GM18511 (cell line): ENCODE measurements at regions not wholly inside any gene's neighbourhood (a gene's known extent, or its start where the extent isn't known, plus 50 kb on each side); places are given as distances from the start of the nearest gene placed in this dataset.
A peak's percentile ranks its signal among the peaks of the same experiment; 100 is the strongest.

ENCODE experiments used
- ATAC-seq: cut with Tn5 transposase; IDR thresholded peaks from one replicate; pipeline ENCODE4 v1.9.1; 2021; ENCODE audit warnings: mild to moderate bottlenecking, moderate library complexity; ENCODE audit not compliant: unreplicated experiment

- ATAC-seq, result no peak
These were observed 62.1 kb downstream of the CTAGE1 start for GRCh38 chr18:22355598-22355997.

GRCh38 chr18:22355069-22355468, 62.6 kb downstream of the CTAGE1 start:
- ATAC-seq, result no peak

GRCh38 chr18:22349966-22350365, 67.7 kb downstream of the CTAGE1 start:
- no peak for ATAC-seq

DNA sequence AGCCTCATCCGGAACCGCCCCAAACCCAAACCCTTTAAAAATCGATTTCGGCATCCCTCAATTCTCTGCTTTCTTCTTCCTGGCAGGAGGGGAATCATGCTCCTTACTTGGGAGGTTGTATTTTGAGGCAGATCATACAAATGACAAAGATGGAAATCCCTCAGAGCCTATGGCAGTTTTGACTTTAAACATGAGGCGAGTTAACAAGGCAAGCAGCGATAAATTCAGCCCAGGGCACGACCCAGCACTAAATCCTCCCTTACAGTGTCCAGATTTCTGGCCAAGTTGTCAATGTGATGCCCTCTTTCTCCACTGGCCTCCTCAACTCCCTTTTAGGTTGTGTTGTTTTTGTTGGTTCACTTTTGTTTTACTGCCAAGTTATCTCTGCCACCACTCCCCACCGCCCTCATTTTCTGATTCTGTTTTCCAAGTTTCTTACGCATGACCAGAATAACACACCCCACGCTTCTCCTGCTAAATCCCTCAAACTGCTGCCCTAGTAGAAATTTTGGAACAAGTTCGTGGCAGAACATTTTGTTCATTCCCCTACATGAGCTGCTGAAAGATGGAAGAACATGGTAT, 68.3 kb downstream of the CTAGE1 start:
- ATAC-seq, result no peak

DNA sequence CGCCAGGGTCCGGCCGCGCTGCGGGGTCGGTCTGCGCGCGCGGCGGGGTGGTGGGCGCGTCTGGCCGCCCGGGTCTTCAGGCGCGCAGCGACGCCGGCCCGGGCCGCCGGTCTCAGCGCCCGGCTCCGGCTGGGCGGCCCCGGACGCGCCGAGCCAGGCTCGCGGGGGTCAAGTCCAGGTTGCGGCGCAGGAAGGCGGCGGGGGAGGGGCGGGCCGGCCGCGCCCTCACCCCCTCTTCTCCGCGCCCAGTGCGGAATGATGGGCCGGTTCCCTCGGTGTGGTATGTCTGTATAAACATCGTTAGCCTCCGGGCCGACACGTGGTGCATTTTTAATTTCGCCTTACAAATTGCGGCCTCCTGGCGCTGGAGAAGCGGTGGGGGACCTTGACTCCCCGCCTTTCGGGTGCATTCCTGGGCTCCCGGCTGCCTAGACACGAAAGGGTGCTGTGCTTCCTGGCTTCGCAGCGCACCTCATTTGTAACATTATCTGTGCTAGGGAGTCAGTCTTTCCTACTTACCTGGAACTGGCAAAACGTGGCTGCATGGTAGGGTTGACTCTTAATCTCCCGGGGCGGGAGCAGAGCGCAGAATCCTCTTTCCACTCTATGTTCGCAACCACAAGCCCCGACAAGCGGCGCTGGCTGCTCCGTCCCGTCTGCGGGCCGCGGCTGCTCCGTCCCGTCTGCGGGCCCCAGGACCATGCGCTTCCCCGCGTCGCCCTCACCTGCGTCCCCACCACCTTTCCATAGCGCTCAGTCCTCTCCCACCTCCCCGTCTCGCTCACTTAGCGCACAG, 69.0 kb downstream of the CTAGE1 start:
- ATAC-seq, result no peak

DNA sequence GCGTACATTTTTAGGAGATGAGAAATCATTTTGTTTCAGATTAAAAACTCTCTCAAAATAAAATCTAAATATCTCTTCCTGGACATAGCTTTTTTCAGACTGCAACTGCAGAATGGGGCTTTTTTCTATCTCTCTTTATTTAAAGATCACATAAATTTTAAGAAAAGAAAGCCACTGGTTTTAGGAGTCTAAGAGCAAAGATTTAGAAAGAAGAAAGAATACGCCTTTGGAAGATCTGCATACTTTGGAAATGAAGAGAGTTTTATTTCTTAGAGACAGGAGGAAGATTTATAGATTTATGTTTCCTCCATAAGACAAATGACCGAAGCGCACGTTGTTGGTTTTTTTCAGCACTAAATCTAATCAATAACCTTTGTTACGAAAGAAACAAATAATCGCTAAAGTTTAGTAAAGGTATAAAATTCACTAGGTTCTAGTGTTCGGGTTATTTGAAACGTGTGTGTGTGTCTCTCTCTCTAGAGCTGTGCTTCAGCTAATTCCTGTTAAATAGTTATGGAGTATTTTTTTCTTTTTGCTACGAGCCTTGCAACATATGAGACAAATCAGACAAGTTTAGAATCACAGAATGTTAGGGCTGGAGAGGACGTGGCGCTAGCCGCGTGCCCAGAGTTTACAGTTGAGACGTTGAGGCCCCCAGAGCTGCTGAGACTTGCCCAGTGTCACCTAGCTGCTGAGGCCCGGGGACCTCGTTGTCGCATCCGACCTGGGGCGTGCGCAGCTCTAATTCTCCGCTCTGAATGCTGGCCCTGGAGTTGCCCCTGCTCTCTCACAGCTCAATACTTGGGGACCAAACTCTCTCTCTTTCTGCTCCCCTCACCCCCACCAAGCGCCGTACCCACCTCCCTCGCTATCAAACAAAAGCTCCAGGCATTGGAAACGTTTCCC, 69.9 kb downstream of the CTAGE1 start:
- no peak for ATAC-seq

DNA sequence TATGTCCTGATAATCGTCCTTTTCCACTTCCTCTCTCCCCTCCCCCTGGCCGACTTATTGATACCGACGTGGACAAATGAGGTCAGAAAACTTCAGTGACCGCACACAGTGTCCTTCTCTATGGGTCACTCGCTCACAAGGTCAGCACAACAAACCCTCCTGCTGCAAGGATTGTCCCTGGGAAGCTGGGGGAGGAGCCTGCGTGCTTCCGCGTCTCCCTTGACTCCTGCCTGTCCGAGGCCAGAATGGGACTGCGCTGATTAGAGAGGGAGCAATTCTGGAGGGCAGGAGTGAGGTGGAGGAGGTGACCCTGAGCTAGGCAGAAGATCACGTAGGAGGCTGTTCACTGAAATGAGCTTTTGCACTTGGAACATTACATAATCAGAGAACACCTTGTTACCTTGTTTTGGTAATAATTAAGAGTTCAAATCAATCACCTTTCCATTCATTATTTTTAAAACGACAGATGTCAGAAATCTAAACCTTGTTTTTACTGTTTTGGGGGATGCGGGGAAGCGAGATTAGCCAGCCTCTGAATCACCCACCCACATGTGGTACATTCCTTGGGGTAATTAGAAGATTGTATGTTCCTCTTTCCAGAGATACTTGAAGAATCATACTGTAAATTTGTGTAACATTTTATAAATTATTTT, 70.6 kb downstream of the CTAGE1 start:
- ATAC-seq, result no peak

DNA sequence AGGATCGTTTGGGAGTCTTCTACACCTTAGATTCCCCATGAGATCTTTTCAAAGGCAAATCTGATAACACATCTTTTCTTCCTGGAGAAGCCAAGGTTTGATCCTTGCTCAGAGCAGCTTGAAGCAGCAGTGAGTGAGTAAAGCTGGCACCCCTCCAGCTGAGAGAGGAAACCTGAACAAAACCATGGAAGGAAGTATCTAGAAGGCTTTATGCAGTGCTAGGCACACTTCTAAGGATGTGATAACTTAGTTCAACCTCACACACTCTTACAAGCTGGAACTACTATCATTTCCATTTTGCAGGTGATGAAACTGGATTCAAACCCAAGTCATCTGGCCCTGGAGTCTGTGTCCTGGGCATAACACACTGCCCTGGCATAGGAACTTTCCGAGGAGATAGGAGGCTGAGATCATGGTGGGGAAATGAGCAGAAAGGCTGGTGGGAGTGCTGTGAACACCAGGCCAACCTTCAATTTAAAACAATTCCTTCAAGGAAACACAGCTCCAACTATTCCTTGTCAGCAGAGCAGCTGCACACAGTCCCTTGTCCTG, 71.2 kb downstream of the CTAGE1 start:
- no peak for ATAC-seq

GRCh38 chr18:22345718-22346117, 72.0 kb downstream of the CTAGE1 start:
- ATAC-seq, result no peak

DNA sequence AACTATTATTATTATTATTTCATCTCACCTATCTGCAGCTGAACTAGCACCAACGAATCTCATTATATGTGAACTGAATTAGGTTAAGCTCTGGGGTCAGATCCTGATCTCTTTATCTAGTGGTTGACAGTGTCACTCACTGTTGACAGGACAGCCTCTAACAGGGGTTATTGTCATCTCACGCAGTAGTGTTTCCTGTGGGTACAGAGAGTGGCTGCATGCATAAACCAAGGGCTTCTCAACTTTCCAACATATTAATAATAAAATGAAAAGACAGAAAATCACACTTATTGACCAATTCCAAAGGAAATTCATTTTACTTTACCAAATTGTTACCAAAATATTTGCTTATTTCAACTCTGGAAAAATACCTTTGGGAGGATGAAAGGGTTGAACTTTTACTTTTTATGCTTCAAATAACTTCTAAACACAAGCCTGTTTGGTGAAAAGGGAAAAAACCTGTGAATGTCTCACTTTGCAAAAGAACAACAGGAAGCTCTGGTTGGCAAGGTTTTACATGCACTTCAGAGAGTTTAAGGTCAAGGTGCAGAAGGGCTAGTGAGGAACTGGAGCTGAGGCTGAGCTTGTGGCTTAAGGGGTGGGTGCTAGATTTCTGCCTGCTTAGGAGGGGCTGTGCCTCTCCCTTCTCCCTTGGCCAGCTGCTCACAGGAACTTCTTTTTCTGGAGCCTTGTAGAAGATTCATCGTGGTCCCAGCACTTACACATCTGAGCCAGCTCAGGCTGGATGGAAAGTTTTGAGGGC, 72.6 kb downstream of the CTAGE1 start:
- ATAC-seq, result peak; percentile 46

GRCh38 chr18:22344445-22344844, 73.3 kb downstream of the CTAGE1 start:
- no peak for ATAC-seq

DNA sequence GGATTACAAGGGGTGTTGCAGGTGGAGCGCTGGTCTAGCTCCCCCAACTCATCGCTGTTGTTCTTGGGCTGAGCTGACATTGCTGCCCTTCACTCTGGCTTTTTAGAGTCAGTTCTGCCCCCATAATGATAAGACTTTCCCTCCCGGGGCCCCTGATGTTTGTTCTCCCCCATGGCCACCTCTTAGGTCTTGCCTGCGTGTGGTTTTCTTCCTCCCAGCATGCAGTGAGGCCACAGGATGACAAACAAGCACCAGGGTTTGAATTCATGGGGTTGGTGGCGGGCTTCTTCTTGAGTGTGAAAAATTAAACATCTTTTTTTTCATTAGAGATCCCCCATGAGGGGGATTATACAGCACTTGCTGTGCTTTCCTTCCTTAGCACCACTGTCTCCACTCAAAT, 74.1 kb downstream of the CTAGE1 start:
- no peak for ATAC-seq

GRCh38 chr18:22342625-22343024, 75.1 kb downstream of the CTAGE1 start:
- ATAC-seq, result no peak

DNA sequence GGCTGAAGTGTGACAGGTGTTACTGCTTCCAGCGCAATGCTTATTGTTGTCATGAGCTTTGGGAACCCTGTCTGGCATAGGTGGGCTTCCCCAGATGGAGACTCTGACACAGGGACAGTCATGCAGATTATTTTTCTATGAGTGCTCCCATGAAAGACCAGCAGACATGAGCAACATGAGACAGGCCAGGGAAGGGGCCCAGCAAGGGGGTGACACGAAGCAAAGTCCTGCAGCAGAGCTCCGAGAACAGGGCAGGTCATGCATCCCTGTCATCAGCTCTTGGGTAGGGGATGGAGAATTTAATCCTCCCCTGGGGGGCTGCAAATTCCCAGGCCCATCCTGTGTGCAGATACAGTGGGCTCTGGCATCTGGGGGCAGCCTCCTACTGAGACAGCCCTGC, 77.4 kb downstream of the CTAGE1 start:
- ATAC-seq, result no peak

DNA sequence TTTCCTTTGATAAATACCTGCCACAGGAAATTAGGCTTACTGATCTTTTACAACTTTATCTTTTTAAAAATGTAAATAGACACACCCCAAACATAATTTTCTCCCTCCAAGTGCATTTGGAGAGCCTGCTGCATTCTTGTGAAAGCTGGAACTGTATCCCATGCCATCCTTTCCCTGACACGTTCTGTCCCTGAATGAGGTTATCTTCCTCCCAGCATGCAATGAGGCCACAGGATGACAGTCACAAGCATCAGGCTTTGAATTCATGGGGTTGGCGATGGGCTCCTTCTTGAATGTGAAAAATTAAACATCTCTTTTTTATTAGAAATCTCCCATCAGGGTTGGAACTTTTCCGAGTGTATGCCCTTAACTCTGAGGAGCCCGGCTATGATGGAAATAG, 77.8 kb downstream of the CTAGE1 start:
- ATAC-seq, result no peak

DNA sequence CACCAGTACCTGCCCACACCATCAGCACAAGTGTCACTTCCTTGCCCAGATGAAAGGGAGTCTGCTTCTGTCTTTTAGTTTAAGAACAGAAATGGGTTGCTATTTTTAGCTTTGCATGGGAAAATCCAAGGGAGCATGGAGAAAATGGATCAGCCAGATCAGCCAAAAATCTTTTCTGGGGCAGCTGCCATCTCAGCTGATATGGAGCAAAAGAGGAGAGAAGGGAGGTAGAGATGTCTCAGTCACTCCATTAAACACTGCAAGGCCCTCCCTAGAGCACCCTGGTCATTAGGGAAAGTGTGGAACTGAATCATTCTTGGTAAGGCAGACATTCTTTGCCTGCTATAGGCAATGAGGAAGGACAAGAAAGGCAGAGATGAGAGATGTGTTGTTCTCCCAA, 79.9 kb downstream of the CTAGE1 start:
- ATAC-seq, result no peak

GRCh38 chr18:22337306-22337705, 80.4 kb downstream of the CTAGE1 start:
- no peak for ATAC-seq

DNA sequence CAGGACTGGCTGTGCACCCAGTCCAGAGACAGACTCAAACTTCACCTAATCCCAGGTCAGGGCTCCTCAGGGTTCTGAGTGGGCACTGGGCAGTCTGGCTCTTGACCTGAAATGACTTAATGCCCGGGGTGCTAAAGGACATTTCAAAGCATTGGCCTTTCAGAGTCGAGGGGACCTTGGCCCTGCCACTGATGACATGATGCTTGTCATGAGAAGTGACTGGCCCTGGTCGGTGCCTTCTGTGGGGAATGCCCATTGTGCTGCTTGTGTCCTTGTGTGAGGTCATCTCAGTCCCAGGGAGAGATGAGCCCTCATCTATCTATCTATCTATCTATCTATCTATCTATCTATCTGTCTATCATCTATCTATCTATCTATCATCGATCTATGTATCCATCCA, 81.3 kb downstream of the CTAGE1 start:
- ATAC-seq, result no peak

DNA sequence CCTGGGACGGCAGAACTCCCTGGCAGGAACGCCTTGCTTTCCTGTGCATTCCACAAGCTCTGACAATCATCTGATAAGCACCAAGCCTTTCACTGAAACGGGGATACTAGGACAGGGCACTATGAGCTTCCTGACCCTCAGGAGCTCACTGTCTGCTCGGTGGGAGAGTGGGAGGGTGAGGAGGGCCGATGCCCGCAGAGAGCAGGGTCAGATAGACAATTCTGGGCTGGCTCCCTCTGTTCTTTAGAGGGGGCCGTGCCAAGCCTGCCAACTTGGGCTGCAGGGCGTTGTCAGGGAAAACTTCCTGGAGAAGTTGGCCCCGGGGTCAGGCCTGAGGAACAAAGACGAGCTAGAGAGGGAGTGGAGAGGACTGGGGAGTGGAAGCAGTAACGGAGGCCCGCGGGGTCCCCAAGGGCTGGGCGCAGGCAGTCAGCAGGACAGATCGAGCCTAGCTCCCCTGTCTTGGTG, 82.0 kb downstream of the CTAGE1 start:
- no peak for ATAC-seq

DNA sequence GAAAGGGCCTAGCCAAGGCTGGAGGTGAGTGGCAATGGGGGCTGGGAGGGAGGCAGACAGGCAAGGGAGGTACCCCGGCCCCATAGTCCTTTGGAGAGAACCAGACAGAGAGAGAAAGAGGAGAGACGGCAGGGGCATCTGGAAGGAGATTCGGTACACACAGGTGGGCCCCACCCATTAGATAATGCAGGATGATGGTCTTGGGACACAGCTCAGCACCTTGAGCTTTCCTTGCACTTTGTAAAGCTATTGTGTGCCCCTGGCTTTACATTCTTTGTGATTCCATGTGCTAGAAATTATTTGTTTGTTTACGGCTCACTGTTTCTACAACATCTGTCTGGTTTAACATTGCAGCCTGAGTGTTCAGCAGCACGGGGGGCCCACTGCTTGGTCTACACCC, 83.1 kb downstream of the CTAGE1 start:
- ATAC-seq, result no peak
